A673 (cell line): ENCODE measurements at regions not wholly inside any gene's neighbourhood (a gene's known extent, or its start where the extent isn't known, plus 50 kb on each side); places are given as distances from the start of the nearest gene placed in this dataset.

Experiments
- BruUV-seq: library from RNA; stranded (reverse); fragments of 400-500 nt; replicated peaks from 2 replicates; lab custom pipeline; 2021; lab: Mats Ljungman, UMichigan
- CTCF ChIA-PET: fragments of 300-600 bp; sonication (Branson Sonifier 250); formaldehyde crosslinking; loops from one replicate; lab custom pipeline; 2022; ENCODE audit warnings: antibody characterized with exemption; lab: Charles Lee
- POLR2A ChIA-PET: fragments of 300-600 bp; sonication (Branson Sonifier 250); formaldehyde crosslinking; loops from one replicate; lab custom pipeline; 2022; ENCODE audit warnings: antibody characterized with exemption; ENCODE audit not compliant: low non-redundant PET; lab: Charles Lee
- DNase-seq: peaks from one replicate; pipeline ENCODE4 v3.0.0-alpha.2; 2015; ENCODE audit warnings: low spot score
- H3K27ac ChIP-seq: fragments of 200-600 bp; sonication (generic); 2 replicates; pipeline ENCODE4 v1.5.1; 2016; ENCODE audit warnings: mixed run types, low read depth, mild to moderate bottlenecking, mixed read lengths, antibody characterized with exemption, low read length; ENCODE audit not compliant: poor library complexity, severe bottlenecking
- H3K27me3 ChIP-seq: fragments of 200-600 bp; sonication (generic); replicated peaks from 2 replicates; pipeline ENCODE4 v1.6.1; 2017; ENCODE audit warnings: mixed run types, low read depth, mild to moderate bottlenecking, mixed read lengths, antibody characterized with exemption, low read length; ENCODE audit not compliant: insufficient read depth, poor library complexity
- H3K36me3 ChIP-seq: fragments of 200-600 bp; sonication (generic); 2 replicates; pipeline ENCODE4 v1.6.1; 2016; ENCODE audit warnings: mixed run types, mild to moderate bottlenecking, mixed read lengths, antibody characterized with exemption, low read length; ENCODE audit not compliant: insufficient read depth, poor library complexity, severe bottlenecking
- H3K4me1 ChIP-seq: fragments of 200-600 bp; sonication (generic); 2 replicates; pipeline ENCODE4 v1.6.1; 2017; ENCODE audit warnings: mixed run types, mild to moderate bottlenecking, mixed read lengths, antibody characterized with exemption, low read length; ENCODE audit not compliant: insufficient read depth, poor library complexity, severe bottlenecking
- H3K4me3 ChIP-seq: fragments of 200-600 bp; sonication (generic); 2 replicates; pipeline ENCODE4 v1.5.1; 2016; ENCODE audit warnings: low read depth, mixed run types, mild to moderate bottlenecking, mixed read lengths, low read length; ENCODE audit not compliant: poor library complexity, severe bottlenecking
- H3K9me3 ChIP-seq: fragments of 200-600 bp; sonication (generic); 2 replicates; pipeline ENCODE4 v1.6.1; 2016; ENCODE audit warnings: mixed run types, low read depth, mild to moderate bottlenecking, mixed read lengths, antibody characterized with exemption, low read length; ENCODE audit not compliant: poor library complexity, severe bottlenecking
- EZH2 ChIP-seq: fragments of 200-600 bp; sonication (generic); IDR thresholded peaks from 2 replicates; pipeline ENCODE4 v1.6.1; 2017; ENCODE audit warnings: borderline replicate concordance, low read depth, mild to moderate bottlenecking, mixed read lengths, antibody characterized with exemption, low read length; ENCODE audit not compliant: poor library complexity, severe bottlenecking
- intact Hi-C: fragments of 100-400 bp; cut with micrococcal nuclease; formaldehyde crosslinking; loops from one replicate; pipeline ENCODE4 v1.10.0; 2022; ENCODE audit not compliant: unreplicated experiment
- TF ChIP-seq, protein P1 (sequence below): fragments of 300-800, 200-600 bp; sonication (generic); conservative IDR thresholded peaks from 2 replicates; pipeline ENCODE4 v1.5.1; 2017; ENCODE audit warnings: low read depth, mild to moderate bottlenecking, antibody characterized with exemption, low read length, moderate library complexity, mixed read lengths

GRCh38 chr7:4428526-4428925, 253.6 kb upstream of the FOXK1 start:
- H3K9me3 ChIP-seq: peaks cover 6% of the 10 kb centered on the region
- ChIA-PET CTCF (no interaction called here), POLR2A (no interaction called here)
- no TSS peak for BruUV-seq
- DNase-seq: no peak
- H3K27me3 ChIP-seq: no peaks in the 10 kb centered on the region
- intact Hi-C loops: no loop called here
- H3K27ac ChIP-seq: no peak overlapping the region
- H3K36me3 ChIP-seq: no peaks in the 10 kb centered on the region
- no peaks in the 10 kb centered on the region for H3K4me1 ChIP-seq
- H3K4me3 ChIP-seq: no peak overlapping the region
- TF ChIP-seq, protein P1, sequence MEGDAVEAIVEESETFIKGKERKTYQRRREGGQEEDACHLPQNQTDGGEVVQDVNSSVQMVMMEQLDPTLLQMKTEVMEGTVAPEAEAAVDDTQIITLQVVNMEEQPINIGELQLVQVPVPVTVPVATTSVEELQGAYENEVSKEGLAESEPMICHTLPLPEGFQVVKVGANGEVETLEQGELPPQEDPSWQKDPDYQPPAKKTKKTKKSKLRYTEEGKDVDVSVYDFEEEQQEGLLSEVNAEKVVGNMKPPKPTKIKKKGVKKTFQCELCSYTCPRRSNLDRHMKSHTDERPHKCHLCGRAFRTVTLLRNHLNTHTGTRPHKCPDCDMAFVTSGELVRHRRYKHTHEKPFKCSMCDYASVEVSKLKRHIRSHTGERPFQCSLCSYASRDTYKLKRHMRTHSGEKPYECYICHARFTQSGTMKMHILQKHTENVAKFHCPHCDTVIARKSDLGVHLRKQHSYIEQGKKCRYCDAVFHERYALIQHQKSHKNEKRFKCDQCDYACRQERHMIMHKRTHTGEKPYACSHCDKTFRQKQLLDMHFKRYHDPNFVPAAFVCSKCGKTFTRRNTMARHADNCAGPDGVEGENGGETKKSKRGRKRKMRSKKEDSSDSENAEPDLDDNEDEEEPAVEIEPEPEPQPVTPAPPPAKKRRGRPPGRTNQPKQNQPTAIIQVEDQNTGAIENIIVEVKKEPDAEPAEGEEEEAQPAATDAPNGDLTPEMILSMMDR: no peak
- no peak for TF ChIP-seq EZH2

- H3K27me3 ChIP-seq: peaks cover 6% of the 10 kb centered on the region
- ChIA-PET CTCF (no interaction called here), POLR2A (no interaction called here)
- no peak overlapping the region for H3K4me3 ChIP-seq
- no peak overlapping the region for H3K27ac ChIP-seq
- no peaks in the 10 kb centered on the region for H3K4me1 ChIP-seq
- TF ChIP-seq EZH2: no peak
- TF ChIP-seq, protein P1: no peak
- no TSS peak for BruUV-seq
- H3K9me3 ChIP-seq: peaks cover 6% of the 10 kb centered on the region
- intact Hi-C loops: no loop called here
- H3K36me3 ChIP-seq: no peaks in the 10 kb centered on the region
- no peak for DNase-seq
Measured at GRCh38 chr7:4430227-4430626, 251.9 kb upstream of the FOXK1 start.

DNA sequence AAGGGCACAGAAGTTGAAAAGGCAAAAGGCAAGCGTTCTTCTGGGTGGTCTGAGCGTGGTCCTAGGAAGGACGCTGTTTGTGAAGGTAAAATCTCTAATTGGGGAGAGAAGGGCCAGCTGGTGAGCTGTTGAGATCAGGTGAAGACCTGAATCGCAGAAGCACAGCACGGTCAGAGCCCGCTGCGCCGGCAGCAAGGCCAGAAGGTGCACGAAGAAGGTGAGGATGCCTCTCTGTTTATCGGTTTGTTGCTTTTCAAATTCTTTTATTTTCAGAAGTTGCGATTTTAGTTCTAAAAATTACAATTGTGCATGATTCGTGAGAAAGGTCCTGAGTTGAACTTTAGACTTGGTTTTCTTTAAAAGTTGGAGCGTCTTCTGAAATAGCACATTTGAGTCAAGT, 247.8 kb upstream of the FOXK1 start:
- no peaks in the 10 kb centered on the region for H3K36me3 ChIP-seq
- no peak overlapping the region for H3K4me3 ChIP-seq
- no peak overlapping the region for H3K27ac ChIP-seq
- BruUV-seq: no TSS peak
- ChIA-PET POLR2A (no interaction called here), CTCF (no interaction called here)
- TF ChIP-seq, protein P1: no peak
- TF ChIP-seq EZH2: no peak
- intact Hi-C loops: no loop called here
- no peak for DNase-seq
- peaks cover 6% of the 10 kb centered on the region for H3K9me3 ChIP-seq
- H3K27me3 ChIP-seq: peaks cover 40% of the 10 kb centered on the region
- H3K4me1 ChIP-seq: no peaks in the 10 kb centered on the region
